HCT116 (cell line): ENCODE measurements at regions not wholly inside any gene's neighbourhood (a gene's known extent, or its start where the extent isn't known, plus 50 kb on each side); places are given as distances from the start of the nearest gene placed in this dataset.

Experiments
- ATAC-seq: fragments of 200-7000 bp; cut with Tn5 transposase; 2 replicates; pipeline ENCODE4 v1.9.1; 2020; ENCODE audit warnings: mild to moderate bottlenecking, moderate library complexity
- BruUV-seq: library from RNA; stranded (reverse); fragments of 400-500 nt; replicated peaks from 2 replicates; lab custom pipeline; 2021; lab: Mats Ljungman, UMichigan
- CTCF ChIA-PET: fragments of 300-600 bp; sonication (Branson Sonifier 250); formaldehyde crosslinking; loops from one replicate; lab custom pipeline; 2021; ENCODE audit warnings: antibody characterized with exemption; lab: Charles Lee
- POLR2A ChIA-PET: fragments of 300-600, 350-600 bp; sonication (Branson Sonifier 250); formaldehyde crosslinking; loops from one replicate; lab custom pipeline; 2021; ENCODE audit warnings: antibody characterized with exemption; lab: Charles Lee
- RAD21 ChIA-PET, 2 experiments: fragments of 300-600 bp; sonication (Branson Sonifier 250); formaldehyde crosslinking; loops; one replicate each; lab custom pipeline; 2023; ENCODE audit warnings: low total read pairs in 2 of 2; ENCODE audit not compliant: uncharacterized antibody in 2 of 2, unreplicated experiment in 2 of 2, low non-redundant PET in 1 of 2; lab: Charles Lee
- DNase-seq: peaks from one replicate; pipeline ENCODE4 v3.0.0-alpha.2; 2010; ENCODE audit warnings: low read depth, low spot score
- H2AFZ ChIP-seq: fragments of 200-600 bp; shearing (Covaris generic), sonication (generic); 2 replicates; pipeline ENCODE4 v1.6.1; 2017; ENCODE audit warnings: low read depth, mixed run types, mixed read lengths, antibody characterized with exemption, low read length; ENCODE audit not compliant: poor library complexity, severe bottlenecking
- H3K27ac ChIP-seq: 2 replicates; pipeline ENCODE4 v1.5.1; 2012; ENCODE audit warnings: low read depth, low read length
- H3K27me3 ChIP-seq: fragments of 200-600 bp; sonication (generic); 2 replicates; pipeline ENCODE4 v1.6.1; 2016; ENCODE audit warnings: mixed run types, low read length, mixed read lengths; ENCODE audit not compliant: insufficient read depth
- H3K36me3 ChIP-seq, 2 experiments: fragments of 200-500 bp in 1 of 2; fragments of 200-600 bp in 1 of 2; sonication (Bioruptor generic) in 1 of 2; sonication (generic) in 1 of 2; 2 replicates each; pipeline versions ENCODE4 v1.5.1 to v1.6.1; 2014 to 2016; ENCODE audit warnings: low read length in 2 of 2, inconsistent platforms in 1 of 2, mixed read lengths in 1 of 2, mixed run types in 1 of 2; ENCODE audit not compliant: insufficient read depth in 2 of 2, control insufficient read depth in 1 of 2
- H3K4me1 ChIP-seq, 2 experiments: fragments of 200-600 bp in 1 of 2; sonication (generic) in 1 of 2; 2 replicates each; pipeline versions ENCODE4 v1.5.1 to v1.6.1; 2012 to 2017; ENCODE audit warnings: low read length in 2 of 2, inconsistent platforms in 1 of 2, mild to moderate bottlenecking in 1 of 2, mixed read lengths in 1 of 2, mixed run types in 1 of 2, moderate library complexity in 1 of 2; ENCODE audit not compliant: insufficient read depth in 2 of 2, control insufficient read depth in 1 of 2
- H3K4me2 ChIP-seq: fragments of 200-600 bp; sonication (generic); 2 replicates; pipeline ENCODE4 v1.6.1; 2017; ENCODE audit warnings: mixed run types, low read length, mixed read lengths
- H3K4me3 ChIP-seq, 2 experiments: fragments of 200-600 bp in 1 of 2; sonication (generic) in 1 of 2; replicated peaks in 1 of 2; 2 replicates each; pipeline ENCODE4 v1.5.1; 2011 to 2016; ENCODE audit warnings: low read length in 2 of 2, control low read depth in 1 of 2, low read depth in 1 of 2, mild to moderate bottlenecking in 1 of 2, mixed read lengths in 1 of 2, mixed run types in 1 of 2
- H3K79me2 ChIP-seq: fragments of 200-600 bp; sonication (generic); 2 replicates; pipeline ENCODE4 v1.6.1; 2017; ENCODE audit warnings: mild to moderate bottlenecking, mixed run types, low read length, moderate library complexity, mixed read lengths; ENCODE audit not compliant: insufficient read depth
- H3K9ac ChIP-seq: fragments of 200-600 bp; sonication (generic); 2 replicates; pipeline ENCODE4 v1.6.1; 2016; ENCODE audit warnings: low read length, mixed read lengths
- H3K9me2 ChIP-seq: fragments of 200-600 bp; sonication (generic), shearing (Covaris generic); 2 replicates; pipeline ENCODE4 v1.6.1; 2017; ENCODE audit warnings: mixed run types, mild to moderate bottlenecking, moderate library complexity; ENCODE audit not compliant: insufficient read depth
- H3K9me3 ChIP-seq, 2 experiments: fragments of 200-500 bp in 1 of 2; fragments of 200-600 bp in 1 of 2; sonication (Bioruptor generic) in 1 of 2; sonication (generic) in 1 of 2; 2 replicates each; pipeline ENCODE4 v1.6.1; 2014 to 2017; ENCODE audit warnings: low read length in 2 of 2, mixed read lengths in 2 of 2, inconsistent platforms in 1 of 2, low read depth in 1 of 2, mild to moderate bottlenecking in 1 of 2, mixed run types in 1 of 2, moderate library complexity in 1 of 2; ENCODE audit not compliant: control insufficient read depth in 1 of 2, insufficient read depth in 1 of 2
- H4K20me1 ChIP-seq: fragments of 200-600 bp; sonication (generic), shearing (Covaris generic); 2 replicates; pipeline ENCODE4 v1.6.1; 2017; ENCODE audit warnings: mixed run types, mild to moderate bottlenecking, moderate library complexity; ENCODE audit not compliant: insufficient read depth
- EGR1 ChIP-seq: IDR thresholded peaks from 2 replicates; pipeline ENCODE4 v1.6.1; 2012; ENCODE audit warnings: low read depth
- EZH2 ChIP-seq: fragments of 200-600 bp; sonication (generic); IDR thresholded peaks from 2 replicates; pipeline ENCODE4 v1.6.1; 2017; ENCODE audit warnings: antibody characterized with exemption, mixed run types
- FOSL1 ChIP-seq: IDR thresholded peaks from 2 replicates; pipeline ENCODE4 v1.6.1; 2012; ENCODE audit warnings: low read depth
- MAX ChIP-seq: IDR thresholded peaks from 2 replicates; pipeline ENCODE4 v1.6.1; 2012
- TCF7L2 ChIP-seq: IDR thresholded peaks from 2 replicates; pipeline ENCODE4 v1.7.0; 2011; ENCODE audit warnings: borderline replicate concordance, inconsistent platforms; ENCODE audit not compliant: insufficient read depth, insufficient read length; ENCODE audit errors: extremely low read depth
- intact Hi-C: fragments of 100-400 bp; cut with micrococcal nuclease; formaldehyde crosslinking; loops from 2 replicates; pipeline ENCODE4 v1.10.0; 2022

- BruUV-seq = no TSS peak
- POLR2A ChIA-PET = no interaction called here
- intact Hi-C loops = no loop called here
- DNase-seq = no peak
- H3K9me3 ChIP-seq = no peaks in the 10 kb centered on the region
- no peaks in the 10 kb centered on the region for H3K36me3 ChIP-seq
- H3K4me1 ChIP-seq = 0 out of 4 replicates have a peak, but pooled peaks cover 0 to 2% of the 10 kb centered on the region in 2 experiments
- no peak overlapping the region for H3K4me3 ChIP-seq
- H3K9me2 ChIP-seq = no peaks in the 10 kb centered on the region
- H4K20me1 ChIP-seq = no peaks in the 10 kb centered on the region
- no peak overlapping the region for H3K9ac ChIP-seq
- H3K4me2 ChIP-seq = no peak overlapping the region
- H2AFZ ChIP-seq = no peak overlapping the region
- TF ChIP-seq MAX (no peak), TCF7L2 (no peak), EZH2 (no peak)
- H3K79me2 ChIP-seq = no peaks in the 10 kb centered on the region
- H3K27me3 ChIP-seq = no peaks in the 10 kb centered on the region
- no peak for ATAC-seq
- RAD21 ChIA-PET = no interaction called here
- no peak overlapping the region for H3K27ac ChIP-seq
- CTCF ChIA-PET = no interaction called here
These were observed 61.9 kb downstream of the TMEM30B start for GRCh38 chr14:61219256-61219655.

- no TSS peak for BruUV-seq
- CTCF ChIA-PET = no interaction called here
- H3K9ac ChIP-seq = no peak overlapping the region
These were observed 62.4 kb downstream of the TMEM30B start for GRCh38 chr14:61218767-61219166.

More at GRCh38 chr14:61218767-61219166, 62.4 kb downstream of the TMEM30B start:
- ChIA-PET POLR2A (no interaction called here), RAD21 (no interaction called here)
- no peaks in the 10 kb centered on the region for H3K27me3 ChIP-seq
- no peaks in the 10 kb centered on the region for H3K36me3 ChIP-seq
- 0 out of 4 replicates have a peak, but pooled peaks cover 0 to 2% of the 10 kb centered on the region in 2 experiments for H3K4me1 ChIP-seq
- no peaks in the 10 kb centered on the region for H4K20me1 ChIP-seq
- H3K79me2 ChIP-seq = no peaks in the 10 kb centered on the region
- no peak overlapping the region for H3K4me2 ChIP-seq
- ATAC-seq = no peak
- intact Hi-C loops = no loop called here
- no peak for TF ChIP-seq FOSL1
- TF ChIP-seq EGR1 = no peak
- no peak for TF ChIP-seq EZH2
- no peak overlapping the region for H3K4me3 ChIP-seq
- H3K9me3 ChIP-seq = no peaks in the 10 kb centered on the region
- H3K27ac ChIP-seq = no peak overlapping the region
- no peak overlapping the region for H2AFZ ChIP-seq
- no peaks in the 10 kb centered on the region for H3K9me2 ChIP-seq
- no peak for DNase-seq
